HG03571 (cell line): ENCODE measurements at regions not wholly inside any gene's neighbourhood (a gene's known extent, or its start where the extent isn't known, plus 50 kb on each side); places are given as distances from the start of the nearest gene placed in this dataset.

Experiments used
- ATAC-seq: cut with Tn5 transposase; IDR thresholded peaks from one replicate; pipeline ENCODE4 v1.9.1; 2021; ENCODE audit not compliant: unreplicated experiment

GRCh38 chr18:76771192-76771799 is 51.1 kb upstream of the ZNF236 start:
- no peak for ATAC-seq

GRCh38 chr18:76767954-76768353 is 54.4 kb upstream of the ZNF236 start:
- no peak for ATAC-seq

GRCh38 chr18:76766429-76766828 is 55.9 kb upstream of the ZNF236 start:
- no peak for ATAC-seq

- no peak for ATAC-seq
These were observed 56.7 kb upstream of the ZNF236 start for GRCh38 chr18:76765649-76766048.

- ATAC-seq = no peak
These were observed 58.0 kb upstream of the ZNF236 start for GRCh38 chr18:76764291-76764901.

GRCh38 chr18:76759056-76759455 is 63.3 kb upstream of the ZNF236 start:
- ATAC-seq = no peak

- no peak for ATAC-seq
These were observed 64.4 kb upstream of the ZNF236 start for GRCh38 chr18:76757925-76758324.

GRCh38 chr18:76757335-76757734 is 65.0 kb upstream of the ZNF236 start:
- ATAC-seq = no peak

GRCh38 chr18:76756531-76757253 is 65.7 kb upstream of the ZNF236 start:
- no peak for ATAC-seq

GRCh38 chr18:76754351-76754750 is 68.0 kb upstream of the ZNF236 start:
- no peak for ATAC-seq

GRCh38 chr18:76752400-76752799 is 70.0 kb upstream of the ZNF236 start:
- ATAC-seq = no peak

GRCh38 chr18:76750917-76751890 is 71.2 kb upstream of the ZNF236 start:
- no peak for ATAC-seq

GRCh38 chr18:76750269-76750668 is 72.1 kb upstream of the ZNF236 start:
- no peak for ATAC-seq

GRCh38 chr18:76747676-76748075 is 74.7 kb upstream of the ZNF236 start:
- ATAC-seq = no peak

- ATAC-seq = no peak
These were observed 81.0 kb upstream of the ZNF236 start for GRCh38 chr18:76741346-76741745.

- ATAC-seq = no peak
These were observed 86.0 kb upstream of the ZNF236 start for GRCh38 chr18:76736309-76736708.

- ATAC-seq = no peak
These were observed 91.5 kb upstream of the ZNF236 start for GRCh38 chr18:76730901-76731300.

- no peak for ATAC-seq
These were observed 94.8 kb upstream of the ZNF236 start for GRCh38 chr18:76727589-76727988.

GRCh38 chr18:76725445-76725844 is 96.9 kb upstream of the ZNF236 start:
- no peak for ATAC-seq

GRCh38 chr18:76722224-76723061 is 99.9 kb upstream of the ZNF236 start:
- no peak for ATAC-seq
